ENCODE measurements at regions not wholly inside any gene's neighbourhood (a gene's known extent, or its start where the extent isn't known, plus 50 kb on each side); places are given as distances from the start of the nearest gene placed in this dataset.

GRCh38 chr13:44692173-44692713, 116.1 kb upstream of the TSC22D1 start:
- Histone ChIP-seq H3K27ac (ENCODE audit: extremely low read length, insufficient read depth, low read length) (no peak overlapping the region), H3K4me3 (replicated peaks in 1 of 3; ENCODE audit: insufficient read depth in 1 of 3, low read depth in 2 of 3, low read length in 3 of 3) (no peak overlapping the region), H3K9me3 (ENCODE audit: low read length) (no peaks in the 10 kb centered on the region), H3K4me1 (ENCODE audit: insufficient read depth, low read length) (no peaks in the 10 kb centered on the region), H2AFZ (ENCODE audit: low read length) (no peak overlapping the region), H4K20me1 (ENCODE audit: insufficient read depth, low read length) (no peaks in the 10 kb centered on the region), H3K36me3 (replicated peaks in 1 of 2; ENCODE audit: control insufficient read depth in 1 of 2, insufficient read depth in 2 of 2, low read length in 2 of 2) (no peaks in the 10 kb centered on the region), H3K4me2 (ENCODE audit: low read depth, low read length) (no peak overlapping the region), H3K27me3 (ENCODE audit: control insufficient read depth in 1 of 2, insufficient read depth in 2 of 2, low read length in 2 of 2) (peaks cover 0 to 1% of the 10 kb centered on the region in 2 experiments; a peak in 1 of 5 replicates), H3K9ac (ENCODE audit: insufficient read depth, low read depth, low read length) (no peak overlapping the region), H3K79me2 (ENCODE audit: insufficient read depth, low read length) (no peaks in the 10 kb centered on the region)
- DNase-seq (ENCODE audit: low spot score) (no peak), ATAC-seq (peak; percentile 41; the same call in 2 of the 3 replicates), FAIRE-seq (no peak)
- intact Hi-C loops (cut with micrococcal nuclease; ENCODE audit: unreplicated experiment) (no loop called here), in situ Hi-C loops (cut with HindIII; ENCODE audit: extremely low pct_ligation_motif_present, low pct_unique_long_range_greater_than_20kb) (no loop called here)
- BruUV-seq (replicated peaks): no TSS peak
- 6% methylated on average over 2 of the region's 2 CpGs for WGBS (ENCODE audit: low lambda C conversion rate)
- POLR2A ChIA-PET: no interaction called here
- CTCF ChIA-PET (ENCODE audit: low intra/inter-chr PET ratio, low total read pairs): no interaction called here
- TF ChIP-seq MEIS2 (CRISPR knock-in tag; IDR thresholded peaks at IDR 0.05) (no peak), ATF4 (CRISPR knock-in tag; IDR thresholded peaks at IDR 0.05) (no peak), SNAPC4 (CRISPR knock-in tag; IDR thresholded peaks at IDR 0.05) (peak; percentile 73; the same call in 1 of the 2 replicates), POLR2A (IDR thresholded peaks at IDR 0.05; ENCODE audit: insufficient read depth in 1 of 2, low read depth in 2 of 2, low read length in 2 of 2) (peak in 1 of 2 experiments; percentile 52; a peak in 2 of 4 replicates)
